SK-N-SH treated with all-trans-retinoic acid at 6 μM for 48 hours (cell line): ENCODE measurements at regions not wholly inside any gene's neighbourhood (a gene's known extent, or its start where the extent isn't known, plus 50 kb on each side); places are given as distances from the start of the nearest gene placed in this dataset.

Experiments
- ATAC-seq: fragments of 200-7000 bp; cut with Tn5 transposase; 3 replicates; pipeline ENCODE4 v1.9.1; 2020; ENCODE audit warnings: mild to moderate bottlenecking, moderate library complexity
- ARNTL ChIP-seq: fragments of 450-650 bp; formaldehyde crosslinking; IDR thresholded peaks from 2 replicates; pipeline ENCODE4 v1.5.0; 2020; ENCODE audit warnings: low read depth, mild to moderate bottlenecking, moderate library complexity, borderline replicate concordance
- BACH2 ChIP-seq: fragments of 250-450 bp; sonication (Bioruptor Pico); IDR thresholded peaks from 2 replicates; pipeline ENCODE4 v1.9.0; 2021; ENCODE audit warnings: mild to moderate bottlenecking, borderline replicate concordance
- CSDC2 ChIP-seq: fragments of 250-450 bp; sonication (Bioruptor Pico); IDR thresholded peaks from 2 replicates; pipeline ENCODE4 v1.5.0; 2020; ENCODE audit warnings: mild to moderate bottlenecking, moderate library complexity
- ESRRG ChIP-seq: fragments of 250-450 bp; sonication (Bioruptor Pico); IDR thresholded peaks from 2 replicates; pipeline ENCODE4 v1.6.1; 2021; ENCODE audit warnings: mild to moderate bottlenecking
- ISL1 ChIP-seq: fragments of 250-450 bp; sonication (Bioruptor Pico); IDR thresholded peaks from 2 replicates; pipeline ENCODE4 v2.1.2; 2022; ENCODE audit warnings: mild to moderate bottlenecking, moderate library complexity
- OSR1 ChIP-seq: fragments of 250-450 bp; sonication (Bioruptor Pico); IDR thresholded peaks from 2 replicates; pipeline ENCODE4 v1.8.0; 2022; ENCODE audit warnings: moderate library complexity, mild to moderate bottlenecking, inconsistent platforms
- RARB ChIP-seq: fragments of 250-450 bp; sonication (Bioruptor Pico); IDR thresholded peaks from 2 replicates; pipeline ENCODE4 v1.8.0; 2021; ENCODE audit warnings: mild to moderate bottlenecking, moderate library complexity
- SNAI2 ChIP-seq: fragments of 250-450 bp; sonication (Bioruptor Pico); IDR thresholded peaks from 2 replicates; pipeline ENCODE4 v1.5.0; 2020; ENCODE audit warnings: mild to moderate bottlenecking, moderate library complexity
- TCF4 ChIP-seq: fragments of 250-450 bp; sonication (Bioruptor Pico); IDR thresholded peaks from 2 replicates; pipeline ENCODE4 v1.8.0; 2021; ENCODE audit warnings: mild to moderate bottlenecking, moderate library complexity, borderline replicate concordance
- TOX ChIP-seq: fragments of 250-450 bp; sonication (Bioruptor Pico); IDR thresholded peaks from 2 replicates; pipeline ENCODE4 v1.8.0; 2021; ENCODE audit warnings: mild to moderate bottlenecking, moderate library complexity, borderline replicate concordance
- ZC3H10 ChIP-seq: fragments of 250-450 bp; sonication (Bioruptor Pico); IDR thresholded peaks from 2 replicates; pipeline ENCODE4 v1.5.1; 2021; ENCODE audit warnings: mild to moderate bottlenecking, moderate library complexity
- ZFP30 ChIP-seq: fragments of 450-650 bp; formaldehyde crosslinking; IDR thresholded peaks from 2 replicates; pipeline ENCODE4 v1.5.0; 2022; ENCODE audit warnings: mild to moderate bottlenecking, moderate library complexity
- ZNF565 ChIP-seq: fragments of 450-650 bp; formaldehyde crosslinking; conservative IDR thresholded peaks from 2 replicates; pipeline ENCODE4 v1.5.0; 2020; ENCODE audit warnings: low read depth, mild to moderate bottlenecking, moderate library complexity
- ZNF70 ChIP-seq: fragments of 450-650 bp; formaldehyde crosslinking; IDR thresholded peaks from 2 replicates; pipeline ENCODE4 v1.5.0; 2020; ENCODE audit warnings: mild to moderate bottlenecking, moderate library complexity
- ZNF8 ChIP-seq: fragments of 450-650 bp; formaldehyde crosslinking; IDR thresholded peaks from 2 replicates; pipeline ENCODE4 v1.5.0; 2020; ENCODE audit warnings: mild to moderate bottlenecking, moderate library complexity
- TF ChIP-seq, protein P1 (sequence below): fragments of 250-450 bp; sonication (Bioruptor Pico); IDR thresholded peaks from 2 replicates; pipeline ENCODE4 v1.8.0; 2021; ENCODE audit warnings: low read depth, mild to moderate bottlenecking, moderate library complexity, borderline replicate concordance
- TF ChIP-seq, protein P2 (sequence below): fragments of 250-450 bp; sonication (Bioruptor Pico); IDR thresholded peaks from 2 replicates; pipeline ENCODE4 v1.5.1; 2021; ENCODE audit warnings: mild to moderate bottlenecking, moderate library complexity
- TF ChIP-seq, protein P3 (sequence below): fragments of 250-450 bp; sonication (Bioruptor Pico); IDR thresholded peaks from 2 replicates; pipeline ENCODE4 v1.5.0; 2020; ENCODE audit warnings: mild to moderate bottlenecking, moderate library complexity
- TF ChIP-seq, protein P4 (sequence below): fragments of 250-450 bp; sonication (Bioruptor Pico); IDR thresholded peaks from 2 replicates; pipeline ENCODE4 v1.8.0; 2020; ENCODE audit warnings: mild to moderate bottlenecking, moderate library complexity, borderline replicate concordance

DNA sequence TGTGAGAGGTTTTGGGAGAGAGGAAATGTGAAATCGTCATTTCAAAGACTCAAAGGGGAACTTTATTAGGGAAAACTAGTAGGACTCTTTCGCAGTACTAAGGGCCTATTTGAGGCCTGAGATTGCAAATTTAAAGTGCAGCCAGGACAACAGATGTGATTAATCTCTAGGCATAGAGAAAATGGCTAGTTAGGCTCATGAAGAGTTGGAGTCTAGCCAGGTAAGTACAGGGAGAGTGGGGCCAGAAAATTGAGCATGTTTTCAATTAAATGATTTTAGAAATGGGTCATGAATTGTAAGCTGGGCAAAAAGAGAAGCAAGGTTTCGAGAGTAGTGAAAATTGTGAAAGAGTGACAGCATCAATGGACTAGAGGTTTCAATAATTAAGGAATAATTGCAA is 91.9 kb upstream of the LMNTD1 start:
- ATAC-seq: no peak; the same call in 2 of the 3 replicates
- TF ChIP-seq, protein P1, sequence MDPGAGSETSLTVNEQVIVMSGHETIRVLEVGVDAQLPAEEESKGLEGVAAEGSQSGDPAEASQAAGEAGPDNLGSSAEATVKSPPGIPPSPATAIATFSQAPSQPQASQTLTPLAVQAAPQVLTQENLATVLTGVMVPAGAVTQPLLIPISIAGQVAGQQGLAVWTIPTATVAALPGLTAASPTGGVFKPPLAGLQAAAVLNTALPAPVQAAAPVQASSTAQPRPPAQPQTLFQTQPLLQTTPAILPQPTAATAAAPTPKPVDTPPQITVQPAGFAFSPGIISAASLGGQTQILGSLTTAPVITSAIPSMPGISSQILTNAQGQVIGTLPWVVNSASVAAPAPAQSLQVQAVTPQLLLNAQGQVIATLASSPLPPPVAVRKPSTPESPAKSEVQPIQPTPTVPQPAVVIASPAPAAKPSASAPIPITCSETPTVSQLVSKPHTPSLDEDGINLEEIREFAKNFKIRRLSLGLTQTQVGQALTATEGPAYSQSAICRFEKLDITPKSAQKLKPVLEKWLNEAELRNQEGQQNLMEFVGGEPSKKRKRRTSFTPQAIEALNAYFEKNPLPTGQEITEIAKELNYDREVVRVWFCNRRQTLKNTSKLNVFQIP (CRISPR knock-in tag): no peak
- TF ChIP-seq CSDC2 (CRISPR knock-in tag) (no peak), TCF4 (peak; percentile 22; the same call in 1 of the 2 replicates)

DNA sequence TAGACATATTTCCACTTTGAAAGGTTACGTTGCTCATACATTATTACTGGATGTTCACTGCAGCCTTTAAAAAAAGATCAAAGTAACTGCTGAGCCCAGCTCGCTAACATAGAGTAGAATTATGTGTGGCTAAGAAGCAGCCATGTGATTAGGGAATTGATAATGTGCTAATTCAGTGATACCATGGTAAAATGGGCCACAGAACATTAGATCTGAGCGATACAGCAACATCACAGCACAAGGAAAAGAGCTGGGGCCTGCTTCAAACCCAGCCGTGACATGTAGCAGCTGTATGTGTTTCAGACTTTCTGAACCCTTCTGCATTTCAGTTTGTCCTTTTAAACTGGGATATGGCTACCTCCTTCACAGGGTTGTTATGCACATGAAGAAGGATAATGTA is 92.3 kb upstream of the LMNTD1 start:
- ATAC-seq: no peak
- TF ChIP-seq CSDC2 (CRISPR knock-in tag) (no peak), ARNTL (CRISPR knock-in tag) (no peak), ZFP30 (no peak), ISL1 (CRISPR knock-in tag) (no peak), ZNF70 (CRISPR knock-in tag) (no peak), ZNF565 (no peak), OSR1 (no peak), BACH2 (no peak), TOX (CRISPR knock-in tag) (no peak)
- TF ChIP-seq, protein P1 (CRISPR knock-in tag): no peak
- TF ChIP-seq, protein P2, sequence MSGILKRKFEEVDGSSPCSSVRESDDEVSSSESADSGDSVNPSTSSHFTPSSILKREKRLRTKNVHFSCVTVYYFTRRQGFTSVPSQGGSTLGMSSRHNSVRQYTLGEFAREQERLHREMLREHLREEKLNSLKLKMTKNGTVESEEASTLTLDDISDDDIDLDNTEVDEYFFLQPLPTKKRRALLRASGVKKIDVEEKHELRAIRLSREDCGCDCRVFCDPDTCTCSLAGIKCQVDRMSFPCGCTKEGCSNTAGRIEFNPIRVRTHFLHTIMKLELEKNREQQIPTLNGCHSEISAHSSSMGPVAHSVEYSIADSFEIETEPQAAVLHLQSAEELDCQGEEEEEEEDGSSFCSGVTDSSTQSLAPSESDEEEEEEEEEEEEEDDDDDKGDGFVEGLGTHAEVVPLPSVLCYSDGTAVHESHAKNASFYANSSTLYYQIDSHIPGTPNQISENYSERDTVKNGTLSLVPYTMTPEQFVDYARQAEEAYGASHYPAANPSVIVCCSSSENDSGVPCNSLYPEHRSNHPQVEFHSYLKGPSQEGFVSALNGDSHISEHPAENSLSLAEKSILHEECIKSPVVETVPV (CRISPR knock-in tag): no peak

DNA sequence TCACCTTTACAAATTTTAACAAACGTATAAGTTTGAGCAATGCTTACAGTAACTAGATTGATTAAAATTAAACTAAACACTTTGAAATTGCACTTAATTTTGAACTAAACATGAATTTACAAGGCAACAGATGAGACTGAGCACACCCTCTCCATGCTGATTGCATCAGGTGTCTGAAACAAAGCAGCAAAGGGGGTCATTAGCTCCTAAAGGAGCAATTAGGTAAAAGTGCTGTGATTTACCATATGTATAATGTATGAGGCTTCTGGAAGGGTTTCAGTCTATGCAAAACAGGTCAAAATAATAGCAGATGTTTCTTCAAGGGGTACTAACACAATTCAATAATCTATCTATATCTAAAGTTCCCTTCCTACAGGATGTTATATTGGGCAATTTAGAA is 98.8 kb upstream of the LMNTD1 start:
- no peak for TF ChIP-seq TOX (CRISPR knock-in tag)
- TF ChIP-seq RARB: no peak
- TF ChIP-seq ESRRG (CRISPR knock-in tag): no peak
- TF ChIP-seq ZNF70 (CRISPR knock-in tag): no peak
- TF ChIP-seq, protein P2 (CRISPR knock-in tag): no peak
- TF ChIP-seq CSDC2 (CRISPR knock-in tag): no peak
- no peak for TF ChIP-seq ZNF8 (CRISPR knock-in tag)
- no peak for TF ChIP-seq ISL1 (CRISPR knock-in tag)
- TF ChIP-seq SNAI2 (CRISPR knock-in tag): no peak
- TF ChIP-seq, protein P3, sequence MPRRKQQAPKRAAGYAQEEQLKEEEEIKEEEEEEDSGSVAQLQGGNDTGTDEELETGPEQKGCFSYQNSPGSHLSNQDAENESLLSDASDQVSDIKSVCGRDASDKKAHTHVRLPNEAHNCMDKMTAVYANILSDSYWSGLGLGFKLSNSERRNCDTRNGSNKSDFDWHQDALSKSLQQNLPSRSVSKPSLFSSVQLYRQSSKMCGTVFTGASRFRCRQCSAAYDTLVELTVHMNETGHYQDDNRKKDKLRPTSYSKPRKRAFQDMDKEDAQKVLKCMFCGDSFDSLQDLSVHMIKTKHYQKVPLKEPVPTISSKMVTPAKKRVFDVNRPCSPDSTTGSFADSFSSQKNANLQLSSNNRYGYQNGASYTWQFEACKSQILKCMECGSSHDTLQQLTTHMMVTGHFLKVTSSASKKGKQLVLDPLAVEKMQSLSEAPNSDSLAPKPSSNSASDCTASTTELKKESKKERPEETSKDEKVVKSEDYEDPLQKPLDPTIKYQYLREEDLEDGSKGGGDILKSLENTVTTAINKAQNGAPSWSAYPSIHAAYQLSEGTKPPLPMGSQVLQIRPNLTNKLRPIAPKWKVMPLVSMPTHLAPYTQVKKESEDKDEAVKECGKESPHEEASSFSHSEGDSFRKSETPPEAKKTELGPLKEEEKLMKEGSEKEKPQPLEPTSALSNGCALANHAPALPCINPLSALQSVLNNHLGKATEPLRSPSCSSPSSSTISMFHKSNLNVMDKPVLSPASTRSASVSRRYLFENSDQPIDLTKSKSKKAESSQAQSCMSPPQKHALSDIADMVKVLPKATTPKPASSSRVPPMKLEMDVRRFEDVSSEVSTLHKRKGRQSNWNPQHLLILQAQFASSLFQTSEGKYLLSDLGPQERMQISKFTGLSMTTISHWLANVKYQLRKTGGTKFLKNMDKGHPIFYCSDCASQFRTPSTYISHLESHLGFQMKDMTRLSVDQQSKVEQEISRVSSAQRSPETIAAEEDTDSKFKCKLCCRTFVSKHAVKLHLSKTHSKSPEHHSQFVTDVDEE (CRISPR knock-in tag): no peak
- ATAC-seq: no peak

DNA sequence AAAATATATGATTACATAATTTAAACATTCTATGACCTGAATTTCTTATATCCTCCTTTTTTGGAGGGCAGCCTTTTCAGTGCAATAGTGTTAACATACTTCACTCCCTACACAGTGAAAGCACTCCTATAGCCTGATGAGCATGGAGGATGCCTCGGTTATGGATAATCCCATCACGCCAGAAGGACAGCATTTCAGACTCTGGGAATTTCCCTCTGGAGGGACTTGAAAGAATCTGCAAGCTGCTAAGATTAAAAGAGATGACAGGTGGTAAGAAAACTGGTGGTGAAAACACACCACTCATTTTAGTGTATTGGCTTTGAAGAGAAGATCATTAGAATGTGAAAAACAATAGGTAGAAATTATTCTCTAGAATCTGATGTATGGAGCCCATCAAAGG is 99.3 kb upstream of the LMNTD1 start:
- no peak for TF ChIP-seq TCF4
- TF ChIP-seq ZC3H10: no peak
- TF ChIP-seq SNAI2 (CRISPR knock-in tag): no peak
- TF ChIP-seq, protein P4, sequence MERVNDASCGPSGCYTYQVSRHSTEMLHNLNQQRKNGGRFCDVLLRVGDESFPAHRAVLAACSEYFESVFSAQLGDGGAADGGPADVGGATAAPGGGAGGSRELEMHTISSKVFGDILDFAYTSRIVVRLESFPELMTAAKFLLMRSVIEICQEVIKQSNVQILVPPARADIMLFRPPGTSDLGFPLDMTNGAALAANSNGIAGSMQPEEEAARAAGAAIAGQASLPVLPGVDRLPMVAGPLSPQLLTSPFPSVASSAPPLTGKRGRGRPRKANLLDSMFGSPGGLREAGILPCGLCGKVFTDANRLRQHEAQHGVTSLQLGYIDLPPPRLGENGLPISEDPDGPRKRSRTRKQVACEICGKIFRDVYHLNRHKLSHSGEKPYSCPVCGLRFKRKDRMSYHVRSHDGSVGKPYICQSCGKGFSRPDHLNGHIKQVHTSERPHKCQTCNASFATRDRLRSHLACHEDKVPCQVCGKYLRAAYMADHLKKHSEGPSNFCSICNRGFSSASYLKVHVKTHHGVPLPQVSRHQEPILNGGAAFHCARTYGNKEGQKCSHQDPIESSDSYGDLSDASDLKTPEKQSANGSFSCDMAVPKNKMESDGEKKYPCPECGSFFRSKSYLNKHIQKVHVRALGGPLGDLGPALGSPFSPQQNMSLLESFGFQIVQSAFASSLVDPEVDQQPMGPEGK (CRISPR knock-in tag): no peak
- TF ChIP-seq RARB: no peak
- no peak for TF ChIP-seq ZNF8 (CRISPR knock-in tag)
- ATAC-seq: no peak
